SK-N-SH (cell line): ENCODE measurements at regions not wholly inside any gene's neighbourhood (a gene's known extent, or its start where the extent isn't known, plus 50 kb on each side); places are given as distances from the start of the nearest gene placed in this dataset.

Experiments
- CTCF ChIA-PET: fragments of 300-600, 350-600 bp; formaldehyde crosslinking; extraction: SDS; loops from one replicate; lab custom pipeline; 2021; lab: Yijun Ruan, JAX
- POLR2A ChIA-PET: fragments of 350-600 bp; sonication (Branson Sonifier 250); formaldehyde crosslinking; extraction: SDS; loops from one replicate; lab custom pipeline; 2020; ENCODE audit warnings: antibody characterized with exemption, inconsistent platforms; lab: Yijun Ruan, JAX
- DNase-seq: peaks from one replicate; pipeline ENCODE4 v3.0.0; 2012
- H2AFZ ChIP-seq: fragments of 200-600 bp; sonication (generic); 2 replicates; pipeline ENCODE4 v1.8.1; 2016; ENCODE audit warnings: antibody characterized with exemption, mild to moderate bottlenecking, low read depth
- H3F3A ChIP-seq: fragments of 200-600 bp; sonication (generic); replicated peaks from 2 replicates; pipeline ENCODE3; 2016; ENCODE audit warnings: antibody characterized with exemption, mild to moderate bottlenecking; ENCODE audit not compliant: insufficient read depth
- H3K27ac ChIP-seq, 2 experiments: fragments of 200-500 bp in 1 of 2; fragments of 200-600 bp in 1 of 2; sonication (Bioruptor generic) in 1 of 2; sonication (generic), shearing (Covaris generic) in 1 of 2; 2 replicates each; pipeline versions ENCODE4 v1.5.1 to v1.6.1; 2014 to 2016; ENCODE audit warnings: low read depth in 2 of 2, inconsistent platforms in 1 of 2, low read length in 1 of 2, mild to moderate bottlenecking in 1 of 2, mixed read lengths in 1 of 2
- H3K27me3 ChIP-seq: fragments of 200-600 bp; sonication (generic), shearing (Covaris generic); 2 replicates; pipeline ENCODE4 v1.6.1; 2016; ENCODE audit warnings: mixed run types; ENCODE audit not compliant: insufficient read depth
- H3K36me3 ChIP-seq, 2 experiments: fragments of 200-500 bp in 1 of 2; fragments of 200-600 bp in 1 of 2; sonication (Bioruptor generic) in 1 of 2; sonication (generic) in 1 of 2; replicated peaks in 1 of 2; 2 replicates each; pipeline versions ENCODE3 to v1.5.1; 2014 to 2016; ENCODE audit warnings: low read length in 1 of 2, mild to moderate bottlenecking in 1 of 2; ENCODE audit not compliant: insufficient read depth in 2 of 2, control insufficient read depth in 1 of 2
- H3K4me1 ChIP-seq, 2 experiments: fragments of 200-500 bp in 1 of 2; fragments of 200-600 bp in 1 of 2; sonication (Bioruptor generic) in 1 of 2; sonication (generic), shearing (Covaris generic) in 1 of 2; 2 replicates each; pipeline versions ENCODE4 v1.5.1 to v1.6.1; 2014 to 2016; ENCODE audit warnings: low read depth in 1 of 2, low read length in 1 of 2, mixed run types in 1 of 2; ENCODE audit not compliant: insufficient read depth in 2 of 2, control insufficient read depth in 1 of 2
- H3K4me2 ChIP-seq: fragments of 200-600 bp; sonication (generic), shearing (Covaris generic); 2 replicates; pipeline ENCODE4 v1.6.1; 2017; ENCODE audit warnings: mixed run types
- H3K4me3 ChIP-seq, 2 experiments: fragments of 200-500 bp in 1 of 2; fragments of 200-600 bp in 1 of 2; sonication (Bioruptor generic) in 1 of 2; sonication (generic), shearing (Covaris generic) in 1 of 2; 2 replicates each; pipeline versions ENCODE4 v1.5.1 to v1.8.1; 2014 to 2016; ENCODE audit warnings: low read depth in 2 of 2, inconsistent platforms in 1 of 2, low read length in 1 of 2, mild to moderate bottlenecking in 1 of 2, mixed read lengths in 1 of 2, moderate library complexity in 1 of 2
- H3K79me2 ChIP-seq: fragments of 200-600 bp; sonication (generic); 2 replicates; pipeline ENCODE4 v1.8.1; 2017; ENCODE audit warnings: mild to moderate bottlenecking; ENCODE audit not compliant: insufficient read depth
- H3K9ac ChIP-seq: fragments of 200-600 bp; sonication (generic); 2 replicates; pipeline ENCODE4 v1.6.1; 2017; ENCODE audit warnings: mixed run types
- H3K9me2 ChIP-seq: fragments of 200-600 bp; sonication (generic); 2 replicates; pipeline ENCODE4 v1.6.1; 2017; ENCODE audit warnings: mixed run types
- H3K9me3 ChIP-seq: fragments of 200-600 bp; sonication (generic); 2 replicates; pipeline ENCODE4 v1.6.1; 2017; ENCODE audit warnings: mixed run types, mild to moderate bottlenecking, moderate library complexity
- H4K20me1 ChIP-seq: fragments of 200-600 bp; sonication (generic); 2 replicates; pipeline ENCODE4 v1.6.1; 2017; ENCODE audit warnings: mild to moderate bottlenecking, mixed run types; ENCODE audit not compliant: insufficient read depth
- CTCF ChIP-seq: fragments of 200-600 bp; sonication (generic); IDR thresholded peaks from 2 replicates; pipeline ENCODE4 v1.6.1; 2017; ENCODE audit warnings: antibody characterized with exemption, mild to moderate bottlenecking, moderate library complexity
- FOSL2 ChIP-seq: IDR thresholded peaks from 2 replicates; pipeline ENCODE4 v1.4.0; 2012; ENCODE audit warnings: low read depth, mild to moderate bottlenecking, moderate library complexity, borderline replicate concordance
- FOXM1 ChIP-seq: IDR thresholded peaks from 2 replicates; pipeline ENCODE4 v1.4.0; 2012; ENCODE audit warnings: low read depth, mild to moderate bottlenecking
- IRF3 ChIP-seq: fragments of 150-350 bp; IDR thresholded peaks from 2 replicates; pipeline ENCODE4 v1.6.1; 2016; ENCODE audit warnings: mild to moderate bottlenecking, low read depth, low read length
- MAX ChIP-seq: IDR thresholded peaks from 2 replicates; pipeline ENCODE4 v1.4.0; 2012; ENCODE audit warnings: low read depth
- MXI1 ChIP-seq: IDR thresholded peaks from 2 replicates; pipeline ENCODE4 v1.6.1; 2012; ENCODE audit warnings: mild to moderate bottlenecking, low read depth, low read length, improper control_type of control experiment
- NFIC ChIP-seq: IDR thresholded peaks from 2 replicates; pipeline ENCODE4 v1.4.0; 2012; ENCODE audit warnings: borderline replicate concordance
- POLR2AphosphoS5 ChIP-seq: IDR thresholded peaks from 2 replicates; pipeline ENCODE4 v1.6.1; 2012; ENCODE audit warnings: low read depth, low read length
- RCOR1 ChIP-seq: fragments of 150-350 bp; IDR thresholded peaks from 2 replicates; pipeline ENCODE4 v1.6.1; 2017; ENCODE audit warnings: antibody characterized with exemption, low read length
- RXRA ChIP-seq: IDR thresholded peaks from 2 replicates; pipeline ENCODE4 v1.4.0; 2012; ENCODE audit warnings: low read depth, mild to moderate bottlenecking, borderline replicate concordance
- TAF1 ChIP-seq: IDR thresholded peaks from 2 replicates; pipeline ENCODE4 v1.6.1; 2012; ENCODE audit warnings: low read depth, mild to moderate bottlenecking, low read length, moderate library complexity, borderline replicate concordance
- TEAD4 ChIP-seq: IDR thresholded peaks from 2 replicates; pipeline ENCODE4 v1.4.0; 2012; ENCODE audit warnings: mild to moderate bottlenecking, borderline replicate concordance; ENCODE audit not compliant: insufficient read depth
- YY1 ChIP-seq: IDR thresholded peaks from 2 replicates; pipeline ENCODE4 v1.4.0; 2012; ENCODE audit warnings: low read depth, mild to moderate bottlenecking
- WGBS: methylation state at CpG from one replicate; pipeline ENCODE4 v1.1.6; 2017; ENCODE audit warnings: low lambda C conversion rate; 5-methylcytosine and 5-hydroxymethylcytosine counted together

GRCh38 chr5:166091931-166092330, 2199.5 kb upstream of the WWC1 start:
- TF ChIP-seq FOSL2 (no peak), RCOR1 (no peak), NFIC (no peak), CTCF (no peak), MXI1 (no peak), YY1 (no peak), TEAD4 (no peak), TAF1 (no peak), FOXM1 (no peak), POLR2AphosphoS5 (no peak), RXRA (no peak)
- WGBS, result 89% methylated on average over 1 of the region's 1 CpG
- Histone ChIP-seq H3K79me2 (no peaks in the 10 kb centered on the region), H3K9me3 (no peaks in the 10 kb centered on the region), H3F3A (no peaks in the 10 kb centered on the region), H3K36me3 (no peaks in the 10 kb centered on the region), H3K4me3 (no peak overlapping the region), H3K27ac (no peak overlapping the region), H3K27me3 (no peaks in the 10 kb centered on the region), H3K9ac (no peak overlapping the region), H3K4me1 (no peaks in the 10 kb centered on the region), H2AFZ (no peak overlapping the region), H4K20me1 (no peaks in the 10 kb centered on the region), H3K4me2 (no peak overlapping the region), H3K9me2 (no peaks in the 10 kb centered on the region)
- DNase-seq, result no peak
- ChIA-PET POLR2A (no interaction called here), CTCF (interaction anchor here (0.8 kb wide), 1 partner anchor 12 kb away, joined by 3 read pairs; no protein-coding TSS in a partner anchor)

- Histone ChIP-seq H3K27ac (no peak overlapping the region), H3K4me3 (no peak overlapping the region), H3K9me2 (no peaks in the 10 kb centered on the region), H3K4me1 (no peaks in the 10 kb centered on the region), H2AFZ (no peak overlapping the region), H4K20me1 (no peaks in the 10 kb centered on the region), H3K79me2 (no peaks in the 10 kb centered on the region), H3K9me3 (no peaks in the 10 kb centered on the region), H3K9ac (no peak overlapping the region), H3F3A (no peaks in the 10 kb centered on the region), H3K27me3 (no peaks in the 10 kb centered on the region), H3K4me2 (no peak overlapping the region), H3K36me3 (no peaks in the 10 kb centered on the region)
- TF ChIP-seq IRF3 (no peak), YY1 (no peak), MAX (no peak), CTCF (no peak)
- 18% methylated on average over 4 of the region's 4 CpGs for WGBS
- ChIA-PET POLR2A (no interaction called here), CTCF (no interaction called here)
- no peak for DNase-seq
These were observed 2198.1 kb upstream of the WWC1 start for GRCh38 chr5:166093312-166093711.
